H9 (cell line): ENCODE measurements at regions not wholly inside any gene's neighbourhood (a gene's known extent, or its start where the extent isn't known, plus 50 kb on each side); places are given as distances from the start of the nearest gene placed in this dataset.
A peak's percentile ranks its signal among the peaks of the same experiment; 100 is the strongest.

Experiments used
- DNase-seq: peaks from one replicate; pipeline ENCODE4 v3.0.0-alpha.2; 2017
- H2AFZ ChIP-seq: one replicate; pipeline ENCODE4 v1.6.1; 2013; ENCODE audit warnings: mild to moderate bottlenecking, low read length, control low read depth, moderate library complexity
- H2AK5ac ChIP-seq: 2 replicates; pipeline ENCODE4 v1.6.1; 2013; ENCODE audit warnings: low read length, control low read depth, mixed read lengths; ENCODE audit not compliant: insufficient read length
- H2BK120ac ChIP-seq: one replicate; pipeline ENCODE4 v1.6.1; 2013; ENCODE audit warnings: low read depth, mild to moderate bottlenecking, low read length, control low read depth, inconsistent platforms; ENCODE audit not compliant: poor library complexity, severe bottlenecking
- H2BK12ac ChIP-seq: 2 replicates; pipeline ENCODE4 v1.6.1; 2013; ENCODE audit warnings: low read length, control low read depth, mixed read lengths, low read depth; ENCODE audit not compliant: insufficient read length
- H2BK15ac ChIP-seq: 2 replicates; pipeline ENCODE4 v1.6.1; 2013; ENCODE audit warnings: low read depth, low read length, control low read depth
- H2BK20ac ChIP-seq: one replicate; pipeline ENCODE4 v1.6.1; 2013; ENCODE audit warnings: low read depth, mild to moderate bottlenecking, low read length, control low read depth, inconsistent platforms; ENCODE audit not compliant: poor library complexity, severe bottlenecking
- H2BK5ac ChIP-seq: 2 replicates; pipeline ENCODE4 v1.6.1; 2013; ENCODE audit warnings: low read length, control low read depth, mixed read lengths; ENCODE audit not compliant: insufficient read length
- H3K14ac ChIP-seq: 2 replicates; pipeline ENCODE4 v1.6.1; 2013; ENCODE audit warnings: low read length, control low read depth; ENCODE audit not compliant: insufficient read depth
- H3K18ac ChIP-seq: 2 replicates; pipeline ENCODE4 v1.6.1; 2013; ENCODE audit warnings: low read depth, mild to moderate bottlenecking, mixed read lengths, low read length, control low read depth; ENCODE audit not compliant: insufficient read length
- H3K23ac ChIP-seq: 2 replicates; pipeline ENCODE4 v1.6.1; 2013; ENCODE audit warnings: low read length, control low read depth, mixed read lengths, low read depth; ENCODE audit not compliant: insufficient read length
- H3K23me2 ChIP-seq: 2 replicates; pipeline ENCODE4 v1.6.1; 2013; ENCODE audit warnings: low read depth, mild to moderate bottlenecking, mixed read lengths, low read length, control low read depth; ENCODE audit not compliant: insufficient read length, poor library complexity, severe bottlenecking
- H3K27ac ChIP-seq: 2 replicates; pipeline ENCODE4 v1.5.1; 2013; ENCODE audit warnings: low read length, control low read depth, mixed read lengths, low read depth; ENCODE audit not compliant: insufficient read length
- H3K27me3 ChIP-seq: 2 replicates; pipeline ENCODE4 v1.6.1; 2013; ENCODE audit warnings: low read length, control low read depth, inconsistent platforms; ENCODE audit not compliant: insufficient read depth
- H3K4ac ChIP-seq: 2 replicates; pipeline ENCODE4 v1.6.1; 2013; ENCODE audit warnings: low read depth, mild to moderate bottlenecking, control low read depth, inconsistent platforms, low read length, moderate library complexity
- H3K4me1 ChIP-seq: 2 replicates; pipeline ENCODE4 v1.6.1; 2013; ENCODE audit warnings: low read length, control low read depth, inconsistent platforms; ENCODE audit not compliant: insufficient read depth
- H3K4me2 ChIP-seq: 2 replicates; pipeline ENCODE4 v1.6.1; 2013; ENCODE audit warnings: low read length, control low read depth, mixed read lengths; ENCODE audit not compliant: insufficient read length, insufficient read depth
- H3K56ac ChIP-seq: 2 replicates; pipeline ENCODE4 v1.6.1; 2013; ENCODE audit warnings: low read depth, mild to moderate bottlenecking, mixed read lengths, low read length, control low read depth; ENCODE audit not compliant: insufficient read length
- H3K79me1 ChIP-seq: 2 replicates; pipeline ENCODE4 v1.6.1; 2013; ENCODE audit warnings: low read depth, mild to moderate bottlenecking, moderate library complexity, low read length, control low read depth, inconsistent platforms; ENCODE audit not compliant: insufficient read depth, poor library complexity, severe bottlenecking
- H3K79me2 ChIP-seq: 2 replicates; pipeline ENCODE4 v1.6.1; 2013; ENCODE audit warnings: low read length, control low read depth, inconsistent platforms; ENCODE audit not compliant: insufficient read depth
- H3K9ac ChIP-seq: 2 replicates; pipeline ENCODE4 v1.6.1; 2013; ENCODE audit warnings: low read length, control low read depth, mixed read lengths; ENCODE audit not compliant: insufficient read length; ENCODE audit errors: extremely low read depth
- H3K9me3 ChIP-seq: one replicate; pipeline ENCODE4 v1.6.1; 2013; ENCODE audit warnings: low read depth, low read length, inconsistent platforms; ENCODE audit not compliant: control insufficient read depth
- H3T11ph ChIP-seq: one replicate; pipeline ENCODE4 v1.6.1; 2013; ENCODE audit warnings: mild to moderate bottlenecking, low read length, control low read depth, inconsistent platforms
- H4K20me1 ChIP-seq: one replicate; pipeline ENCODE4 v1.6.1; 2013; ENCODE audit not compliant: control insufficient read depth, insufficient read length, insufficient read depth
- H4K5ac ChIP-seq: 2 replicates; pipeline ENCODE4 v1.6.1; 2013; ENCODE audit warnings: low read depth, mild to moderate bottlenecking, mixed read lengths, low read length, control low read depth; ENCODE audit not compliant: insufficient read length
- H4K8ac ChIP-seq: replicated peaks from 2 replicates; pipeline ENCODE4 v1.6.1; 2013; ENCODE audit warnings: low read length, control low read depth, mixed read lengths, low read depth; ENCODE audit not compliant: insufficient read length
- H4K91ac ChIP-seq: 2 replicates; pipeline ENCODE4 v1.6.1; 2013; ENCODE audit warnings: low read depth, mild to moderate bottlenecking, moderate library complexity, mixed read lengths, low read length, control low read depth; ENCODE audit not compliant: insufficient read length
- H3K27ac Mint-ChIP-seq, 3 experiments: 2 replicates in 2 of 3; 3 replicates in 1 of 3; pipeline ENCODE4 v1.8.0; 2020 to 2021; ENCODE audit warnings: mixed read lengths in 3 of 3, mild to moderate bottlenecking in 1 of 3, moderate library complexity in 1 of 3
- H3K27me3 Mint-ChIP-seq: 2 replicates; pipeline ENCODE4 v1.8.0; 2021; ENCODE audit warnings: low read depth, mild to moderate bottlenecking, moderate library complexity, mixed read lengths
- H3K36me3 Mint-ChIP-seq, 3 experiments: 2 replicates in 2 of 3; 3 replicates in 1 of 3; pipeline ENCODE4 v1.8.0; 2020 to 2021; ENCODE audit warnings: low read depth in 3 of 3, mixed read lengths in 3 of 3; ENCODE audit not compliant: insufficient read depth in 1 of 3
- H3K4me1 Mint-ChIP-seq, 2 experiments: 2 replicates each; pipeline ENCODE4 v1.8.0; 2020; ENCODE audit warnings: mixed read lengths in 2 of 2
- H3K4me3 Mint-ChIP-seq, 2 experiments: 2 replicates in 1 of 2; 3 replicates in 1 of 2; pipeline ENCODE4 v1.8.0; 2020 to 2021; ENCODE audit warnings: mild to moderate bottlenecking in 2 of 2, mixed read lengths in 2 of 2, moderate library complexity in 1 of 2
- H3K9me3 Mint-ChIP-seq, 2 experiments: 2 replicates in 1 of 2; 3 replicates in 1 of 2; pipeline ENCODE4 v1.8.0; 2020; ENCODE audit warnings: mild to moderate bottlenecking in 2 of 2, mixed read lengths in 2 of 2, moderate library complexity in 1 of 2
- WGBS: extraction: QIAGEN DNeasy Blood & Tissue Kit; methylation state at CpG from one replicate; pipeline ENCODE4 v1.1.7; 2013; ENCODE audit warnings: missing lambda C conversion rate, low lambda C conversion rate, mixed read lengths; ENCODE audit not compliant: insufficient read length; ENCODE audit errors: extremely low coverage; 5-methylcytosine and 5-hydroxymethylcytosine counted together
- TF ChIP-seq, protein P1 (sequence below): fragments of 200-600 bp; sonication (generic); conservative IDR thresholded peaks from 3 replicates; pipeline ENCODE4 v1.8.0; 2021; ENCODE audit warnings: antibody characterized with exemption, mild to moderate bottlenecking

DNA sequence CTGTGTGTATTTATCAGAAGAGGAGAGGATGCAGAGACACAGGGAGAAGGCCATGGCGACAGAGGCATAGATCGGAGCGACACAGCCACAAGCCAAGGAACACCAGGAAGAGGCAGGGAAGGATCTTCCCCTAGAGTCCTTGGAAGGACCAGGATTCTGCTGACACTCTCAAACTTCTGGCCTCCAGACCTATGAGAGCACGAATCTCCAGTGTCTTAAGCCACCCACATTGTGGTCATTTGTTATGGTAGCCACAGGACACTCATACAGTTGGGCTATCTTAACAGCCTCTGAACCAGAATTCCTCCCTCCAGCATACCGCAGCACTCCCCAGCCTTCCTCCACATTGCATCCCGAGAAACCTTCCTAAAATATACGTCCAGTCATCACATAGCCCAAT lies 367.0 kb upstream of the MGMT start:
- H2BK20ac ChIP-seq, result no peak overlapping the region
- Mint-ChIP-seq H3K9me3 (no peaks in the 10 kb centered on the region; a peak in 1 of 5 replicates), H3K27ac (peak overlapping the region in 1 of 3 experiments; percentile 45; a peak in 1 of 7 replicates), H3K36me3 (peaks cover 0 to 2% (median 0%) of the 10 kb centered on the region in 3 experiments; a peak in 2 of 7 replicates), H3K4me3 (no peak overlapping the region), H3K4me1 (peaks cover 2 to 3% of the 10 kb centered on the region in 2 experiments; a peak in 2 of 4 replicates), H3K27me3 (peaks cover 2% of the 10 kb centered on the region; the same call in 1 of the 2 replicates)
- no peak overlapping the region for H2BK15ac ChIP-seq
- H3K9ac ChIP-seq, result no peak overlapping the region
- no peak overlapping the region for H2BK5ac ChIP-seq
- no peak overlapping the region for H3K23ac ChIP-seq
- no peak overlapping the region for H4K5ac ChIP-seq
- H3K79me1 ChIP-seq, result no peaks in the 10 kb centered on the region
- no peak overlapping the region for H3K18ac ChIP-seq
- H3K4me2 ChIP-seq, result no peak overlapping the region
- no peak overlapping the region for H2AK5ac ChIP-seq
- H3K4ac ChIP-seq, result no peak overlapping the region
- no peak overlapping the region for H4K8ac ChIP-seq
- no peak overlapping the region for H3T11ph ChIP-seq
- no peaks in the 10 kb centered on the region for H3K79me2 ChIP-seq
- WGBS, result no CpG with 5 or more reads among the region's 7 CpGs
- no peak overlapping the region for H2AFZ ChIP-seq
- TF ChIP-seq, protein P1, sequence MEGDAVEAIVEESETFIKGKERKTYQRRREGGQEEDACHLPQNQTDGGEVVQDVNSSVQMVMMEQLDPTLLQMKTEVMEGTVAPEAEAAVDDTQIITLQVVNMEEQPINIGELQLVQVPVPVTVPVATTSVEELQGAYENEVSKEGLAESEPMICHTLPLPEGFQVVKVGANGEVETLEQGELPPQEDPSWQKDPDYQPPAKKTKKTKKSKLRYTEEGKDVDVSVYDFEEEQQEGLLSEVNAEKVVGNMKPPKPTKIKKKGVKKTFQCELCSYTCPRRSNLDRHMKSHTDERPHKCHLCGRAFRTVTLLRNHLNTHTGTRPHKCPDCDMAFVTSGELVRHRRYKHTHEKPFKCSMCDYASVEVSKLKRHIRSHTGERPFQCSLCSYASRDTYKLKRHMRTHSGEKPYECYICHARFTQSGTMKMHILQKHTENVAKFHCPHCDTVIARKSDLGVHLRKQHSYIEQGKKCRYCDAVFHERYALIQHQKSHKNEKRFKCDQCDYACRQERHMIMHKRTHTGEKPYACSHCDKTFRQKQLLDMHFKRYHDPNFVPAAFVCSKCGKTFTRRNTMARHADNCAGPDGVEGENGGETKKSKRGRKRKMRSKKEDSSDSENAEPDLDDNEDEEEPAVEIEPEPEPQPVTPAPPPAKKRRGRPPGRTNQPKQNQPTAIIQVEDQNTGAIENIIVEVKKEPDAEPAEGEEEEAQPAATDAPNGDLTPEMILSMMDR, result no peak
- H3K56ac ChIP-seq, result no peak overlapping the region
- no peak overlapping the region for H3K14ac ChIP-seq
- no peak for DNase-seq
- no peaks in the 10 kb centered on the region for H3K9me3 ChIP-seq
- H3K23me2 ChIP-seq, result peaks cover 2% of the 10 kb centered on the region
- H2BK12ac ChIP-seq, result no peak overlapping the region
- no peak overlapping the region for H2BK120ac ChIP-seq
- H3K27ac ChIP-seq, result no peak overlapping the region
- H3K27me3 ChIP-seq, result no peaks in the 10 kb centered on the region
- H3K4me1 ChIP-seq, result no peaks in the 10 kb centered on the region
- H4K91ac ChIP-seq, result no peak overlapping the region
- H4K20me1 ChIP-seq, result no peaks in the 10 kb centered on the region
